BJ (cell line): ENCODE measurements at regions not wholly inside any gene's neighbourhood (a gene's known extent, or its start where the extent isn't known, plus 50 kb on each side); places are given as distances from the start of the nearest gene placed in this dataset.
"Not testable (repeated sequence)": the region's sequence is repeated elsewhere in the genome, so short reads cannot be mapped to it uniquely, and the experiment has no call there.

Experiments
- CTCF ChIA-PET: fragments of 350-600 bp; formaldehyde crosslinking; extraction: SDS; loops from one replicate; lab custom pipeline; 2021; ENCODE audit warnings: antibody characterized with exemption, inconsistent platforms; lab: Yijun Ruan, JAX
- POLR2A ChIA-PET: fragments of 300-600 bp; sonication (Branson Sonifier 250); formaldehyde crosslinking; extraction: SDS; loops from one replicate; lab custom pipeline; 2021; ENCODE audit warnings: antibody characterized with exemption; lab: Charles Lee
- DNase-seq: peaks from one replicate; pipeline ENCODE4 v3.0.0-alpha.2; 2011; ENCODE audit warnings: low read depth
- H3K27me3 ChIP-seq: 2 replicates; pipeline ENCODE4 v1.6.0; 2011; ENCODE audit warnings: low read length; ENCODE audit not compliant: control insufficient read depth, insufficient read depth
- H3K36me3 ChIP-seq: 2 replicates; pipeline ENCODE4 v1.5.1; 2011; ENCODE audit warnings: low read length; ENCODE audit not compliant: control insufficient read depth, insufficient read depth
- H3K4me3 ChIP-seq: 2 replicates; pipeline ENCODE4 v1.5.1; 2011; ENCODE audit warnings: low read depth, mild to moderate bottlenecking, control low read depth, low read length
- CTCF ChIP-seq: IDR thresholded peaks from 2 replicates; pipeline ENCODE4 v1.5.1; 2011; ENCODE audit warnings: low read depth, mild to moderate bottlenecking, control low read depth, inconsistent platforms, low read length, moderate library complexity; ENCODE audit not compliant: insufficient read depth

- no peak for TF ChIP-seq CTCF
- ChIA-PET POLR2A (no interaction called here), CTCF (no interaction called here)
- Histone ChIP-seq H3K36me3 (no peaks in the 10 kb centered on the region), H3K27me3 (no peaks in the 10 kb centered on the region), H3K4me3 (no peak overlapping the region)
- DNase-seq: no peak
These were observed 223.1 kb downstream of the NPHP4 start for GRCh38 chr1:5769146-5769545.

GRCh38 chr1:5768014-5768413, 224.2 kb downstream of the NPHP4 start:
- H3K4me3 ChIP-seq: no peak overlapping the region
- ChIA-PET CTCF (no interaction called here), POLR2A (no interaction called here)
- no peaks in the 10 kb centered on the region for H3K27me3 ChIP-seq
- DNase-seq: no peak
- no peak for TF ChIP-seq CTCF
- no peaks in the 10 kb centered on the region for H3K36me3 ChIP-seq

GRCh38 chr1:5766996-5767395, 225.2 kb downstream of the NPHP4 start:
- H3K36me3 ChIP-seq, H3K27me3 ChIP-seq, DNase-seq, CTCF ChIA-PET, H3K4me3 ChIP-seq, POLR2A ChIA-PET: not testable (repeated sequence)

DNA sequence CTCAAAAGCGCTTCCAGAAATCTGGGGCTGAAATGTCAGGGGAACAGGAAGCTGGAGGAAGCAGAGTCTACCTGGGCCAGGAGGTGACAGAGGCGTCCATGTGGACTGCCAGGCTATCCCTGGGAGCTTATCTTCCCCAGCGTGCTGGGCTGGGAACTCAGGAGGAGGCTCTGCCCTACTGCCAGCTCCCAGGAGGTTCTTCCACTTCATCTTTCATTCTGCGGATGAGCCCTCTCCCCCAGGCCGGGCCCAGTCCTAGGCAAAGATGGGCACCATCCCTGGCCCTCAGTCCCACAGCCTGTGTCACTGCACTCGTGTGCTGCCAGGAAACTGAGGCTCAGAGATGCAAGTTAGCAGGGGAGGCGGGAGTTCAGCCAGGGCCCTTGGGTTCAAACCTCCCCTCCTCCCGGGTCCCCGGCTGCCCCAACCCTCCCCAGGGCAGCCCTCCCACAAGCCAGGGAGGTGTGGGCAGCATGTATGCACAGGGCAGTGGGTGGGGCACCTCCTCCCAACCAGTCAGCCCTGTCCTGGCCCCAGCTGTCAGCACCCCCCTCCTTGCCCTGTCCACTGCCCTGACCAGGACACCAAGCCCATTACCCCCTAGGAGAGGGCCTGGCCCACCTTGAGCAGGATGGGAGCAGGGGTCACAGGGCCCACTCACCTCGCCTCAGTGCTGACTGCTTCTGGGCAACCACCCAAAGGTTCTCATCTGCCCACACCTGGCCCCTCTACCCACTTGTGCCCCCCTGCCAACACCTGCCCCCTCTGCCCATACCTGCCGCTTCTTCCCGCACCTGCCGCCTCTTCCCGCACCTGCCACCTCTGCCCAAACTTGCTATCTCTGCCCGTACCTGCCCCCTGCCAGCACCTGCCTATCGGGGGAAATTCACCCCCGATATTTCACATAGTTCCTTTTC, 226.0 kb downstream of the NPHP4 start:
- no peak for DNase-seq
- ChIA-PET CTCF (no interaction called here), POLR2A (no interaction called here)
- TF ChIP-seq CTCF: no peak
- Histone ChIP-seq H3K36me3 (no peaks in the 10 kb centered on the region), H3K27me3 (no peaks in the 10 kb centered on the region), H3K4me3 (no peak overlapping the region)

DNA sequence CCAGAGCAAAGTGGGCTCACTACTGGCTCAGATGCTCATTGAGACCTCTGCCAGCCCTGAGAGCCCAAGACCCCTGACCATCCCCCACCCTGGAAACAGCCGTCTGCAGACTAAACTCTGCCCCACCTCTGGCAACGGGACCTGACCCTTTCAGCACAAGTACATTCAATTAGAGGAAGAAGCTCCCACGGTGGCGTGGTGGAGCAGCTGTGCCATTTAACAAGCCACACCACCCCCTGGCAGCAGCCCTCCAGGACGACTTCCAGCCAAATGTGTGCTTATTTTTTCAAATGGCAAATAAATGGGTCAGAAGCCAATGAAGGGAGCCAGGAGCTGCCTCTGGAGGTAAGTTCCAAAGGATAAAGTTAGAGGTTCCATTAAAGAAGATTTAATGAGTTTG, 226.7 kb downstream of the NPHP4 start:
- Histone ChIP-seq H3K36me3 (no peaks in the 10 kb centered on the region), H3K27me3 (no peaks in the 10 kb centered on the region), H3K4me3 (no peak overlapping the region)
- POLR2A ChIA-PET: no interaction called here
- no peak for DNase-seq
- TF ChIP-seq CTCF: no peak
- CTCF ChIA-PET: no interaction called here
